ENCODE measurements at regions not wholly inside any gene's neighbourhood (a gene's known extent, or its start where the extent isn't known, plus 50 kb on each side); places are given as distances from the start of the nearest gene placed in this dataset.

DNA sequence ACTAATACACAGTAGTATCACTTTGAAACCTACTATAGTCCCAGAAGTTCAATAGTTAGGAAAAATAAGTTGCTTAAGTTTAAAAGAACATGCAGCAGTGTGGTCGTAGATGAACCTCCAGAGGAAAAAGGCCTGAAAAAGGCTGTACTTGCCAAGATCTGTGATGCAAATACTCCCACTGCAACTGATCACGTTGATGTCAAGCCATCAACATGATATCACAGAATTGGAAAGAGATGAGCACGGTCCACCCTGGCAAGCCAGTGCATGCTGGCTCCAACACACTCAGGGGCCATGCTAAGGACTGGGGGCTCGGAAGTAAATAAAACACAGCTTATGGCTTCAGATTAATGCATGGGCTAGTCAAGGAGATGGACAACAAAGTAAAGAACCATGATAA lies 71.8 kb upstream of the LRCH1 start:
- no peak for TF ChIP-seq POLR2A (IDR thresholded peaks at IDR 0.05)
- TF ChIP-seq, protein P1, sequence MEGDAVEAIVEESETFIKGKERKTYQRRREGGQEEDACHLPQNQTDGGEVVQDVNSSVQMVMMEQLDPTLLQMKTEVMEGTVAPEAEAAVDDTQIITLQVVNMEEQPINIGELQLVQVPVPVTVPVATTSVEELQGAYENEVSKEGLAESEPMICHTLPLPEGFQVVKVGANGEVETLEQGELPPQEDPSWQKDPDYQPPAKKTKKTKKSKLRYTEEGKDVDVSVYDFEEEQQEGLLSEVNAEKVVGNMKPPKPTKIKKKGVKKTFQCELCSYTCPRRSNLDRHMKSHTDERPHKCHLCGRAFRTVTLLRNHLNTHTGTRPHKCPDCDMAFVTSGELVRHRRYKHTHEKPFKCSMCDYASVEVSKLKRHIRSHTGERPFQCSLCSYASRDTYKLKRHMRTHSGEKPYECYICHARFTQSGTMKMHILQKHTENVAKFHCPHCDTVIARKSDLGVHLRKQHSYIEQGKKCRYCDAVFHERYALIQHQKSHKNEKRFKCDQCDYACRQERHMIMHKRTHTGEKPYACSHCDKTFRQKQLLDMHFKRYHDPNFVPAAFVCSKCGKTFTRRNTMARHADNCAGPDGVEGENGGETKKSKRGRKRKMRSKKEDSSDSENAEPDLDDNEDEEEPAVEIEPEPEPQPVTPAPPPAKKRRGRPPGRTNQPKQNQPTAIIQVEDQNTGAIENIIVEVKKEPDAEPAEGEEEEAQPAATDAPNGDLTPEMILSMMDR (IDR thresholded peaks at IDR 0.05) = no peak
